ENCODE measurements at regions not wholly inside any gene's neighbourhood (a gene's known extent, or its start where the extent isn't known, plus 50 kb on each side); places are given as distances from the start of the nearest gene placed in this dataset.

- TF ChIP-seq SMAD4 (CRISPR knock-in tag; IDR thresholded peaks at IDR 0.05) = no peak
- no peak for TF ChIP-seq ATF2 (CRISPR knock-in tag; IDR thresholded peaks at IDR 0.05; ENCODE audit: borderline replicate concordance, low read depth)
- TF ChIP-seq CTCF (IDR thresholded peaks at IDR 0.05) = no peak
- no peak for TF ChIP-seq FOXK1 (CRISPR knock-in tag; IDR thresholded peaks at IDR 0.05)
- no peak for TF ChIP-seq SP1 (CRISPR knock-in tag; conservative IDR thresholded peaks at IDR 0.05)
- TF ChIP-seq MAX (CRISPR knock-in tag; IDR thresholded peaks at IDR 0.05) = no peak
- TF ChIP-seq GABPB1 (CRISPR knock-in tag; IDR thresholded peaks at IDR 0.05) = no peak
- TF ChIP-seq E2F4 (CRISPR knock-in tag; IDR thresholded peaks at IDR 0.05; ENCODE audit: borderline replicate concordance, low read depth) = no peak
- no peak for TF ChIP-seq TP53 (CRISPR knock-in tag; IDR thresholded peaks at IDR 0.05)
- no peak for TF ChIP-seq KAT7 (CRISPR knock-in tag; IDR thresholded peaks at IDR 0.05; ENCODE audit: borderline replicate concordance)
- no peak for TF ChIP-seq ZNF416 (CRISPR knock-in tag; IDR thresholded peaks at IDR 0.05)
- no peak for TF ChIP-seq ZNF263 (CRISPR knock-in tag; IDR thresholded peaks at IDR 0.05; ENCODE audit: low read depth)
- no peak for TF ChIP-seq AFF4 (CRISPR knock-in tag; IDR thresholded peaks at IDR 0.05; ENCODE audit: borderline replicate concordance)
Measured at GRCh38 chr15:93290618-93290946, 201.6 kb upstream of the RGMA start.
